Mesothelial cell of epicardium (in vitro differentiated cells): ENCODE measurements at regions not wholly inside any gene's neighbourhood (a gene's known extent, or its start where the extent isn't known, plus 50 kb on each side); places are given as distances from the start of the nearest gene placed in this dataset.

ENCODE experiments used
- DNase-seq, 2 experiments: peaks; one replicate each; pipeline ENCODE4 v3.0.0; 2021; ENCODE audit warnings: low spot score in 2 of 2; ENCODE audit not compliant: unreplicated experiment in 2 of 2
- H3K27ac Mint-ChIP-seq: 2 replicates; pipeline ENCODE4 v1.8.0; 2021; ENCODE audit warnings: mixed read lengths
- H3K27me3 Mint-ChIP-seq: 2 replicates; pipeline ENCODE4 v1.8.0; 2021; ENCODE audit warnings: low read depth, mixed read lengths
- H3K36me3 Mint-ChIP-seq: 2 replicates; pipeline ENCODE4 v1.8.0; 2021; ENCODE audit warnings: mixed read lengths
- H3K4me1 Mint-ChIP-seq: 2 replicates; pipeline ENCODE4 v1.8.0; 2021; ENCODE audit warnings: mixed read lengths
- H3K4me3 Mint-ChIP-seq: 2 replicates; pipeline ENCODE4 v1.8.0; 2021; ENCODE audit warnings: mild to moderate bottlenecking, moderate library complexity, mixed read lengths
- H3K9me3 Mint-ChIP-seq: 2 replicates; pipeline ENCODE4 v1.8.0; 2021; ENCODE audit warnings: mixed read lengths
- TF ChIP-seq, protein P1 (sequence below): fragments of 200-600 bp; sonication (generic); IDR thresholded peaks from one replicate; pipeline ENCODE4 v1.5.0; 2021; ENCODE audit warnings: antibody characterized with exemption; ENCODE audit not compliant: unreplicated experiment

- H3K4me1 Mint-ChIP-seq: no peaks in the 10 kb centered on the region
- TF ChIP-seq, protein P1, sequence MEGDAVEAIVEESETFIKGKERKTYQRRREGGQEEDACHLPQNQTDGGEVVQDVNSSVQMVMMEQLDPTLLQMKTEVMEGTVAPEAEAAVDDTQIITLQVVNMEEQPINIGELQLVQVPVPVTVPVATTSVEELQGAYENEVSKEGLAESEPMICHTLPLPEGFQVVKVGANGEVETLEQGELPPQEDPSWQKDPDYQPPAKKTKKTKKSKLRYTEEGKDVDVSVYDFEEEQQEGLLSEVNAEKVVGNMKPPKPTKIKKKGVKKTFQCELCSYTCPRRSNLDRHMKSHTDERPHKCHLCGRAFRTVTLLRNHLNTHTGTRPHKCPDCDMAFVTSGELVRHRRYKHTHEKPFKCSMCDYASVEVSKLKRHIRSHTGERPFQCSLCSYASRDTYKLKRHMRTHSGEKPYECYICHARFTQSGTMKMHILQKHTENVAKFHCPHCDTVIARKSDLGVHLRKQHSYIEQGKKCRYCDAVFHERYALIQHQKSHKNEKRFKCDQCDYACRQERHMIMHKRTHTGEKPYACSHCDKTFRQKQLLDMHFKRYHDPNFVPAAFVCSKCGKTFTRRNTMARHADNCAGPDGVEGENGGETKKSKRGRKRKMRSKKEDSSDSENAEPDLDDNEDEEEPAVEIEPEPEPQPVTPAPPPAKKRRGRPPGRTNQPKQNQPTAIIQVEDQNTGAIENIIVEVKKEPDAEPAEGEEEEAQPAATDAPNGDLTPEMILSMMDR: no peak
- no peak overlapping the region for H3K4me3 Mint-ChIP-seq
- DNase-seq: no peak
- no peaks in the 10 kb centered on the region for H3K9me3 Mint-ChIP-seq
- H3K27me3 Mint-ChIP-seq: no peaks in the 10 kb centered on the region
- H3K27ac Mint-ChIP-seq: no peak overlapping the region
- no peaks in the 10 kb centered on the region for H3K36me3 Mint-ChIP-seq
Measured at GRCh38 chr4:160869899-160870298, 1293.9 kb downstream of the FSTL5 start.

DNA sequence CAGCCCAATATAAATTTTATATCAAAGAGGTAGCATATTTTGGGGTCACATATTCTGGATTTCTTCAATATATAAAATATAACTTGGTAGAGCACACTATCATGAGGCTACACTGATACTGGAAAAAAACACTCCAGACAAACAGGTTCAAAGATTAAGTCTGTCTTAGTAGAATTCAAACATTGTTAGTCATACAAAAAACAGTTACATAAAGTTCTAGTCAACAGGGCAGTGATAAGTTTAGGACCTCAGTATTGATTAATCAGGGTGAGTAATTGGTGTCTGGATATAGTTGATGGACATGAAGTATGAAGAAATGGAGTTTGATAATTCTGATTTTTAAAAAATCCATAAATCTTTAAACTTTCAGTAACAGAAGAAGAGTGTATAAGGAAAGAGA lies 1291.3 kb downstream of the FSTL5 start:
- DNase-seq: no peak
- TF ChIP-seq, protein P1: no peak
- H3K27me3 Mint-ChIP-seq: no peaks in the 10 kb centered on the region
- no peak overlapping the region for H3K27ac Mint-ChIP-seq
- H3K4me3 Mint-ChIP-seq: no peak overlapping the region
- no peaks in the 10 kb centered on the region for H3K36me3 Mint-ChIP-seq
- H3K9me3 Mint-ChIP-seq: peaks cover 3% of the 10 kb centered on the region
- H3K4me1 Mint-ChIP-seq: no peaks in the 10 kb centered on the region

GRCh38 chr4:160877087-160877790 lies 1286.6 kb downstream of the FSTL5 start:
- H3K36me3 Mint-ChIP-seq: no peaks in the 10 kb centered on the region
- TF ChIP-seq, protein P1: no peak
- no peaks in the 10 kb centered on the region for H3K4me1 Mint-ChIP-seq
- H3K4me3 Mint-ChIP-seq: no peak overlapping the region
- H3K27ac Mint-ChIP-seq: no peak overlapping the region
- H3K27me3 Mint-ChIP-seq: no peaks in the 10 kb centered on the region
- H3K9me3 Mint-ChIP-seq: peaks cover 3% of the 10 kb centered on the region
- DNase-seq: no peak

GRCh38 chr4:160880180-160880579 lies 1283.6 kb downstream of the FSTL5 start:
- H3K4me1 Mint-ChIP-seq: no peaks in the 10 kb centered on the region
- H3K4me3 Mint-ChIP-seq: no peak overlapping the region
- H3K9me3 Mint-ChIP-seq: peaks cover 8% of the 10 kb centered on the region
- TF ChIP-seq, protein P1: no peak
- no peak overlapping the region for H3K27ac Mint-ChIP-seq
- no peaks in the 10 kb centered on the region for H3K36me3 Mint-ChIP-seq
- no peak for DNase-seq
- no peaks in the 10 kb centered on the region for H3K27me3 Mint-ChIP-seq

DNA sequence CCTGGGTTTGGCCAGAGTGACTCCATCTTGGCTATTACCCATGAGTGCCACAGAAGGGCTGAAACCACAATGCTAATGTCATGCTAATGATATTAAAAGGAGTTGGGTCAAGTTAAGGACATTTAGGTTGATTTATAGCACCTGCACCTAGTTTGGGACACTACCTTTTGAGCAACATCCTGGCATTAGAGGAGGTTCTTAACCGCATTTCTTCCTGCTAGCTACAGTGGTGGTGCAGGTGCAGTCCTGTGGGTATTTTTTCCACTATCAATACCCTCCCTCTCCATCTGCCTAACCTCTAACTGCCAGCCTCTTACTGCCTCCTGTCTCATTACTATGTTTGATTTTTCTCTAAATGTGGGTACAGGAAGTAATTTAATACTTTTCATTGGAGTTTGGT lies 1276.1 kb downstream of the FSTL5 start:
- Mint-ChIP-seq H3K27ac (no peak overlapping the region), H3K36me3 (no peaks in the 10 kb centered on the region), H3K4me1 (no peaks in the 10 kb centered on the region), H3K27me3 (no peaks in the 10 kb centered on the region), H3K4me3 (no peak overlapping the region), H3K9me3 (peaks cover 12% of the 10 kb centered on the region)
- DNase-seq: no peak
- TF ChIP-seq, protein P1: no peak
